ENCODE measurements at regions not wholly inside any gene's neighbourhood (a gene's known extent, or its start where the extent isn't known, plus 50 kb on each side); places are given as distances from the start of the nearest gene placed in this dataset.
"Not testable (repeated sequence)": the region's sequence is repeated elsewhere in the genome, so short reads cannot be mapped to it uniquely, and the experiment has no call there.

DNA sequence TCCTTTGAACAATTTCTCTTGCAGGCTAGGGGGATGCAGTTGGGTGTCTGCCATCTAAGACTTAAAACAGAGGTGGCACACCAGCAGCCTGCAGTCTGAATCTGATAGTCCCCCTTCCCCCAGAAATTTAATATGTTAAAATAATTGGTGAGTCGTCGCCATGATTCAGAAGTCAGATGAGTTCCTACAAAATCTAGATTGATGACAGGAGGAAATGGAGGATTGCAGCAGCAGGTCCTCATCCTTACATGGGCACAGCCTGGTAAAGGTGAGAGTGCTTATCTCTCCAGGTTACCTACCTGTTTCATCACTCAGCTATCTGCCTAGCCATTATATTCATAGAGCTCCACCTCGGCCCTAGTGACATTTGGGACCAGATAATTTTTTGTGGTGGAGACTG, 112.3 kb downstream of the PCSK1 start:
- no peak for DNase-seq (ENCODE audit: low read depth in 2 of 2)

GRCh38 chr5:96319981-96320739, 112.9 kb downstream of the PCSK1 start:
- DNase-seq (ENCODE audit: low read depth in 2 of 2): not testable (repeated sequence)

DNA sequence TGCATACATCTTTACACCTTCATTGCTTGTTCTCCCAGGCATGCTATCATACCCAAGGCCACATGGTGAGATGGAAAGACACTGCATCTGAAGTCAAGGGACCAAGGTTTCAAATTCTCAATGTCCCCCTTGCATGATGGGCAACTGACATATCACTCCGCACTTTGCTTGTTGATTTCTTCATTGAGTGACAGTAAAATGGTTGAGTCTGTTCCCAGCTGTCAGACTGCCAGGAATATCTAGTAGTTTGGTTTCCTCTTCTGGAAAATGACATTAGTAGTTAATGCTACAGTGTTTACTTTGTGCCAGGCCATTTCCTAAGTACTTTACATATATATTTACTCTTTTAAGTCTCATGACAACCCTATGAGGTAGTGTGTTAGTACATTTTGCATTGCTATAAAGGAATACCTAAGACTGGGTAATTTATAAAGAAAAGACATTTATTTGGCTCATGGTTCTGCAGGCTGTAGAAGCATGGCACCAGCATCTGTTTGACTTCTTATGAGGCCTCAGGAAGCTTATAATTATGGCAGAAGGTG, 114.4 kb downstream of the PCSK1 start:
- DNase-seq (ENCODE audit: low read depth in 2 of 2): no peak

GRCh38 chr5:96317945-96318344, 115.1 kb downstream of the PCSK1 start:
- no peak for DNase-seq (ENCODE audit: low read depth in 2 of 2)

DNA sequence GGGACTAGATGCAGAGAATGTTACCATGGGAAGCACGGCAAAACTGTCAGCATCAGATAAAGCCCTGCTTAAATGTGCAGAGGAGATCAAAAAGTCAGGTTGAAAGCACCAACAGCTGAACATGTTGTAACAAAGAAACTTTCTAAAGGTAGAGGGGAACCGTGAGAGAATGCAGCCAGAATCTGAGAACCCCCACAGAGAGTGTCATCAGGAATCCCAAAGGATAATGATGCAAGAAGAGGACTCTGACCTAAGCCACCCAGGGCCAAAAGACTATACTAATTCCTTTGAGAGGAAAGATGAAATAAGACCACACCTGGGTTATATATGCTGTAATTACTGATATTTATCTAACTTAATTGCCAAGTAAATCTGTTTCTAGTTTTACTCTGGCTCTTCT, 116.6 kb downstream of the PCSK1 start:
- DNase-seq (ENCODE audit: low read depth in 2 of 2): no peak

DNA sequence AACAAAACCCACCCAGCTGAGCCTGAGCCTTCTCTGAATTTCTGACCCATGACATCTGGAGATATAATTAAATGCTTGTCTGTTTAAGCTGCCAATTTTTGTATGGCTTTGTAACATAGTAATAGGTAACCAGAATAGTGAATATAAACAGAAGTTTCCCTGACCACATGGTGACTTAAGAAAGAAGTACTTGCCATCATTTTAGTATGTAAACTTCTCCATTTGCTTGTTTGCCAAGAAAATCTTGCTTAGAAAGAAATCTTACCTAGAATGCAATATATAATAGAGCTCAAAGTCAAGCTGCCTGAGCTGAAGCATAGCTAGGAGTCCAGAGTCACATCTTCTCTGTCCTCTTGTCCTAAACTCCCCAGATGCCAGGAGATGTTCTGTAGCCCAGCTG, 117.0 kb downstream of the PCSK1 start:
- DNase-seq (ENCODE audit: low read depth in 2 of 2): no peak

DNA sequence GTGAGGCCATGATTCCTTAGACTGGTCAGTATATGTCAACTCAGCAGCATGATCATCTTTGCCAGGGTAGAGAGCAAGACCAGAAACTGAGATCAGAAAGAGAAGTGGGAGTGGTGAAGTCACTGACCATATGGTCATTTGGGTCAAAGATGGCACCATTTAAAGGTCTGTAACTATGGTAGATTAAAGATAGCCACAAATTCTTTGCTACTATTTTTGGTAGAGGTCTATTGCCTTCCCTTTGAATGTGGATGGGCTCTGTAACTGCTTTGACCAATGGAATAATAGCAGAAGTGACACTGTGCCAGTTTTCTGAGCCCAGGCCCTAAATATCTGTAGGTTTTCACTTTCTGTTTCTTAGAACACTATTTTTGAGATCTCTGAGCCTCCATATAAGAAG, 117.6 kb downstream of the PCSK1 start:
- no peak for DNase-seq (ENCODE audit: low read depth in 2 of 2)

DNA sequence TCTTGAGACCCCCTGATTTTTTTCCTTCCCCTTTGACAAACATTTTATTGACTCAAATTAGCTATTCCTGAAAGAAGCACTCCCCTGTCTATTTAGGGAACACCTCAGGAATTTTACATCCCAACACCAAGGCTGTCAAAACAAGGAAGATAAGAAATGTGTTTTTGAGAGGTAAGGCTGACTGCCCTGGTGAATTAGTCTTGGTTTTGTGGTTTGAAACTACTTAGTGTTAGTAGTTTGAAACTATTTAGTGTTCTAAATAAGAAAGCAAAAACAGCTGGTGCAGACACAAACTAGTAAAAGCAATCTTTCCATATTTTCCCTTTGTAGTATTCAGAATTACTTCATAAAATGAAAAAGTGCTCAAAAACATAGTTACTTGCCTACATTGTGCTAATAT, 120.7 kb downstream of the PCSK1 start:
- DNase-seq (ENCODE audit: low read depth in 2 of 2): no peak

DNA sequence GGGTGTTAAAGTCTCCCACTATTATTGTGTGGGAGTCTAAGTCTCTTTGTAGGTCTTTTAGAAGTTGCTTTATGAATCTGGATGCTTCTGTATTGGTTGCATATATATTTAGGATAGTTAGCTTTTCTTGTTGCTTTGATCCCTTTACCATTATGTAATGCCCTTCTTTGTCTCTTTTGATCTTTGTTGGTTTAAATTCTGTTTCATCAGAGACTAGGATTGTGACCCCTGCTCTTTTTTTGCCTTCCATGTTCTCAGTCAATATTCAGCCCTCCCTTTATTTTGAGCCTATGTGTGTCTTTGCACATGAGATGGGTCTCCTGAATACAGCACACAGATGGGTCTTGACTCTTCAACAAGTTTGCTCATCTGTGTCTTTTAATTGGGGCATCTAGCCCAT, 126.0 kb downstream of the PCSK1 start:
- DNase-seq (ENCODE audit: low read depth in 2 of 2): not testable (repeated sequence)

- no peak for DNase-seq (ENCODE audit: low read depth in 2 of 2)
These were observed 130.8 kb downstream of the PCSK1 start for GRCh38 chr5:96302174-96302738.

GRCh38 chr5:96300976-96301375, 132.1 kb downstream of the PCSK1 start:
- no peak for DNase-seq (ENCODE audit: low read depth in 2 of 2)

- no peak for DNase-seq (ENCODE audit: low read depth in 2 of 2)
These were observed 135.2 kb downstream of the PCSK1 start for GRCh38 chr5:96297867-96298266.

DNA sequence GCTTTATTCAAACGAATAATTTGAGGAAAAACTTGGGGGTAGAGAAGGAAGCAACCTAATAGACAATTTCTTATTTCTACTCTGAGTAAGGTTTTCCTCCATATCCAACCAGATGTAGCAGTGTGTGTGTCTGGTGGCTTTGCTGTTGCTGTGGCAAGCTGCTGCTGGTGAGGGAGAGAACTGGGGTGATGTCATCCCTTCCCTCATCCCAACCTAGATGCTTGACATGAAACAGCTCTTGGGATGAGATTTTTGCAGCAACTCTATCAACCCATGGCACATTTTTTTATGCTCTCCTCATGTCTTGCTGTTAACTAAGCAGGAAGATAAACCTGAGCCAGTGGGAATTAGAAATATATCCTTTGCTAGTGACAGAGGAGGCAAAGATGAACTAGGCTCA, 135.8 kb downstream of the PCSK1 start:
- DNase-seq (ENCODE audit: low read depth in 2 of 2): no peak

- DNase-seq (ENCODE audit: low read depth in 2 of 2): no peak
These were observed 138.2 kb downstream of the PCSK1 start for GRCh38 chr5:96294884-96295202.

- DNase-seq (ENCODE audit: low read depth in 2 of 2): no peak
These were observed 138.8 kb downstream of the PCSK1 start for GRCh38 chr5:96293966-96294883.

DNA sequence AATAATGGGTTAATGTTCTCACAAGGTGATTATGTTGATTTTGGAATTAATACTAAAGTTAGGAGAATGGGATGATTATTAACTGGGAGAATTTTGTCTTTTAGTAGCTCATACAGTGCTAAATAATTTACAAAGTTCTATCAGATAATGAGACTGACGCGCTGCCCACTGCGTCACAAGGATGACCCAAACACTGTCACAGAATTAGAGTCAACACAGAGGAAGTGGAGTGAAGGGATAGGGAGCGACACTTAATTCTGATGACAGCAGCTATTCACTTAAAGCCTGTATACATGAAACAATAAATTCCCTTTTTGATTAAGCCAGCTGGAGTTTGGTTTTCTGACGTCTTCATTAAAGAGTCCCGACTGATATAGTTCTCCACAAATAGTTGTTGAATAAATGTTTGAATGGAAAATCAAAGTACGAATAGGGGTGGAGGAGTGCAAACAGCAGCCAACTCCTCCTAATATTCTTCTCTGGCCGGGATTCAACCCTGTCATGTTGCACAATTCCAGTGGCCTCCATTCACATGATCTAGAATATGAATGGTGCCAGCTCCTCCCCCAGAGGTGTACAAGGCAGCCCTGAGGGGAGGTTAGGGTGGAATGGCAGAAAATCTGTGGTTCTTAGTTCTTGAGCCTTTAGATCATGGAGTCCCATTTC, 140.3 kb downstream of the PCSK1 start:
- DNase-seq (ENCODE audit: low read depth in 2 of 2): no peak

DNA sequence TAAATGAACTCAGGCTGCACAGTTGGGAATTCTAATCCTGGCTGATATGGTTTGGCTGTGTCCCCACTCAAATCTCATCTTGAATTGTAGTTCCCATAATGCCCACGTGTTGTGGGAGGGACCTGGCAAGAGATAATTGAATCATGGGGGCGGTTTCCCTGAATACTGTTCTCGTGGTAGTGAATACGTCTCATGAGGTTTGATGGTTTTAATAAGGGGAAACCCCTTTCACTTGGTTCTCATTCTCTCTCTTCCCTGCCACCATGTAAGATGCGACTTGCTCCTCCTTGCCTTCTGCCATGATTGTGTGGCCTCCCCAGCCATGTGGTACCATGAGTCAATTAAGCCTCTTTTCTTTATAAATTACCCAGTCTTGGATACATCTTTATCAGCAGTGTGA, 143.8 kb downstream of the PCSK1 start:
- DNase-seq (ENCODE audit: low read depth in 2 of 2): not testable (repeated sequence)

DNA sequence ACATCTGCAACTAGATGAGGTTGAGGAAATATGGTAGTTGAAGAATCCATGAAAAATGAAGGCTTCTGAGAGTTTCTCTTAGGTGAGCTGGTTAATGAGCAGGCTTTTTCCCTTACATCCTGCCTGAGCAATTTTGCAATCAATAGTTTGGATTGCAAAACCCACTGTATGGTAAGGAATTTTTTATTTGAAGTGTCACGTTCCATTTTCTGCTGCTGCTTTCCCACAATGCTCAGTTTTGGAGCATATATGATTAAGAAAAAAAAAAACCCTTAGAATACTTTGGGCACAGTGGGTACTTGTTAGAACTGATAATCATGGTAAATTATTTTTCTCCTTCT, 144.2 kb downstream of the PCSK1 start:
- DNase-seq (ENCODE audit: low read depth in 2 of 2): no peak

DNA sequence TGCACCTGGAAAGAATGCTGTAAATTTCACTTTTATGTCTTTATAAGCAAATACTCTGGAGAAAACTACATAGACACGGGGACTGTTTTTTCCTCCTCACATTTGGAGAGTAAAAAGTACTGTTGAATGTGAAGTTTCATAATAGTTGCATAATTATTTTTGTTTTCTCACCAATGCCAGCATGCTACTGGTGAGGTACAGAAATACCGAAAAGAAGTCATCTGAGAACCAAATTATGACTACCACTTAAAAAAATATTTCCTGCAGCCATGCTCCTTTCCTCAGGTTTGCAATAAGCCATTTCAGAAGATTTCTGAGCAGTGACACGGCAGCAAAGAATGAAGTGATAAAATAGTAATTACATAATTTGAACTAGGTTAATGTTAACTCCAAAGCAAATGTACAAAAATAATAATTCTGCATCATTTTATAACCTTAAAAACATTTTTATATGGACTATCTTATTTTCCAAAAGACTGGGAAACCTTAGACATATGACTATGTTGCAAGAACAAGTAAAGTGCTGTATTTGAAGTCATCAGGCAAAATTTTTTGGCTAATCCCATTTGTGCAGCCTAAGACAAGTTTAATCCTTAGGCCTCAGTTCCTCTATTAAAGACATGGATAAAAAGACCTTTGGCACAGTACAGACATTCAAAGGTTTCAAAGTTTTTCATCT, 144.7 kb downstream of the PCSK1 start:
- no peak for DNase-seq (ENCODE audit: low read depth in 2 of 2)

GRCh38 chr5:96287136-96287535, 145.9 kb downstream of the PCSK1 start:
- DNase-seq (ENCODE audit: low read depth in 2 of 2): no peak

GRCh38 chr5:96285823-96286222, 147.2 kb downstream of the PCSK1 start:
- DNase-seq (ENCODE audit: low read depth in 2 of 2): no peak

Data from activated CD8-positive, alpha-beta memory T cell treated with anti-CD3 and anti-CD28 coated beads for 4 hours (primary cell).